Gastrocnemius medialis (tissue), 4 donors: ENCODE measurements at regions not wholly inside any gene's neighbourhood (a gene's known extent, or its start where the extent isn't known, plus 50 kb on each side); places are given as distances from the start of the nearest gene placed in this dataset.

ENCODE experiments used
- POLR2A ChIP-seq, 2 donors: fragments of 450-650 bp; IDR thresholded peaks; one replicate each; pipeline ENCODE4 v1.6.1; 2017; ENCODE audit warnings: antibody characterized with exemption in 2 of 2, mild to moderate bottlenecking in 2 of 2, moderate library complexity in 2 of 2
- TF ChIP-seq, protein P1 (sequence below), 5 experiments: fragments of 450-650 bp in 3 of 5; fragments of 200-600 bp in 2 of 5; sonication (generic) in 2 of 5; IDR thresholded peaks in 4 of 5; conservative IDR thresholded peaks in 1 of 5; 1 replicate in 4 of 5; 2 replicates in 1 of 5; pipeline ENCODE4 v1.5.1; 2016 to 2019; ENCODE audit warnings: antibody characterized with exemption in 5 of 5, mild to moderate bottlenecking in 3 of 5, moderate library complexity in 3 of 5

DNA sequence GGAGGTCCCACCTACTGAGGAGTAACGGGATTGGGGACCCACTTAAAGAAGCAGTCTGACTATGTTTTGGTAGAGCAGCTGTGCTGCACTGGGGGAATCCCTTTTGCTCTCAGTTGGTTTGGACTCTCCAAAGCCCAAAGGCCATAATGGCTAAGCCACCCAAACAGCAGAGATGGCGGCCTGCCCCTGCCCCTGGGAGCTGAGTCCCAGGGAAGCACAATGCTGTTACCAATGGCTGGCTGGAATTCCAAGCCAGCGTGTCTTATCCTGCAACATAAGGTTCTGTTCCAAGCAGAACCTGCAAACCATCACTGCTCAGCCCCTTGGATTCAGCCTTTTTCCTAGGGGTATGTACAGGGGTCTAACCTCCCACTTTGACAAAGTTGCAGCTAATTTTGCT lies 53.7 kb upstream of the GNAT3 start:
- TF ChIP-seq, protein P1, sequence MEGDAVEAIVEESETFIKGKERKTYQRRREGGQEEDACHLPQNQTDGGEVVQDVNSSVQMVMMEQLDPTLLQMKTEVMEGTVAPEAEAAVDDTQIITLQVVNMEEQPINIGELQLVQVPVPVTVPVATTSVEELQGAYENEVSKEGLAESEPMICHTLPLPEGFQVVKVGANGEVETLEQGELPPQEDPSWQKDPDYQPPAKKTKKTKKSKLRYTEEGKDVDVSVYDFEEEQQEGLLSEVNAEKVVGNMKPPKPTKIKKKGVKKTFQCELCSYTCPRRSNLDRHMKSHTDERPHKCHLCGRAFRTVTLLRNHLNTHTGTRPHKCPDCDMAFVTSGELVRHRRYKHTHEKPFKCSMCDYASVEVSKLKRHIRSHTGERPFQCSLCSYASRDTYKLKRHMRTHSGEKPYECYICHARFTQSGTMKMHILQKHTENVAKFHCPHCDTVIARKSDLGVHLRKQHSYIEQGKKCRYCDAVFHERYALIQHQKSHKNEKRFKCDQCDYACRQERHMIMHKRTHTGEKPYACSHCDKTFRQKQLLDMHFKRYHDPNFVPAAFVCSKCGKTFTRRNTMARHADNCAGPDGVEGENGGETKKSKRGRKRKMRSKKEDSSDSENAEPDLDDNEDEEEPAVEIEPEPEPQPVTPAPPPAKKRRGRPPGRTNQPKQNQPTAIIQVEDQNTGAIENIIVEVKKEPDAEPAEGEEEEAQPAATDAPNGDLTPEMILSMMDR (IDR thresholded peaks at IDR 0.05 in 4 of 5, conservative IDR thresholded peaks at IDR 0.05 in 1 of 5): no peak
- no peak for TF ChIP-seq POLR2A (IDR thresholded peaks at IDR 0.05)
